ENCODE measurements at regions not wholly inside any gene's neighbourhood (a gene's known extent, or its start where the extent isn't known, plus 50 kb on each side); places are given as distances from the start of the nearest gene placed in this dataset.

- ChIA-PET POLR2A (ENCODE audit: unreplicated experiment) (no interaction called here), CTCF (no interaction called here)
- no peaks in the 10 kb centered on the region for H3K9me3 ChIP-seq (ENCODE audit: low read length)
- no peaks in the 10 kb centered on the region for H3K79me2 ChIP-seq (ENCODE audit: low read length)
- no TSS peak for BruUV-seq (replicated peaks)
- H3K4me2 ChIP-seq (ENCODE audit: low read length) = no peak overlapping the region
- no peak overlapping the region for H3K9ac ChIP-seq (ENCODE audit: low read length)
- no peak overlapping the region for H3K27ac ChIP-seq (ENCODE audit: low read length)
- H3F3A ChIP-seq (ENCODE audit: low read length, unreplicated experiment) = no peaks in the 10 kb centered on the region
- no peaks in the 10 kb centered on the region for H3K36me3 ChIP-seq (ENCODE audit: low read depth, low read length)
- intact Hi-C loops (cut with micrococcal nuclease) = no loop called here
- no peak for TF ChIP-seq EZH2phosphoT487 (IDR thresholded peaks at IDR 0.05; ENCODE audit: borderline replicate concordance, low read length)
- TF ChIP-seq EZH2 (IDR thresholded peaks at IDR 0.05; ENCODE audit: low read length, unreplicated experiment) = no peak
- no peak for TF ChIP-seq CTCF (conservative IDR thresholded peaks at IDR 0.05; ENCODE audit: low read depth, low read length)
- H2AFZ ChIP-seq (ENCODE audit: low read length) = no peak overlapping the region
- H3K9me2 ChIP-seq (replicated peaks; ENCODE audit: low read length) = no peaks in the 10 kb centered on the region
- ATAC-seq = no peak
- no peaks in the 10 kb centered on the region for H4K20me1 ChIP-seq (ENCODE audit: low read length)
- H3K27me3 ChIP-seq (ENCODE audit: low read length) = 0 out of 2 replicates have a peak, but pooled peaks cover 4% of the 10 kb centered on the region
- no peak overlapping the region for H3K4me3 ChIP-seq (ENCODE audit: low read length)
- no peaks in the 10 kb centered on the region for H3K4me1 ChIP-seq (ENCODE audit: insufficient read depth, low read length)
- no peak for DNase-seq
Measured at GRCh38 chr10:131722121-131722520, 178.7 kb upstream of the PPP2R2D start.

DNA sequence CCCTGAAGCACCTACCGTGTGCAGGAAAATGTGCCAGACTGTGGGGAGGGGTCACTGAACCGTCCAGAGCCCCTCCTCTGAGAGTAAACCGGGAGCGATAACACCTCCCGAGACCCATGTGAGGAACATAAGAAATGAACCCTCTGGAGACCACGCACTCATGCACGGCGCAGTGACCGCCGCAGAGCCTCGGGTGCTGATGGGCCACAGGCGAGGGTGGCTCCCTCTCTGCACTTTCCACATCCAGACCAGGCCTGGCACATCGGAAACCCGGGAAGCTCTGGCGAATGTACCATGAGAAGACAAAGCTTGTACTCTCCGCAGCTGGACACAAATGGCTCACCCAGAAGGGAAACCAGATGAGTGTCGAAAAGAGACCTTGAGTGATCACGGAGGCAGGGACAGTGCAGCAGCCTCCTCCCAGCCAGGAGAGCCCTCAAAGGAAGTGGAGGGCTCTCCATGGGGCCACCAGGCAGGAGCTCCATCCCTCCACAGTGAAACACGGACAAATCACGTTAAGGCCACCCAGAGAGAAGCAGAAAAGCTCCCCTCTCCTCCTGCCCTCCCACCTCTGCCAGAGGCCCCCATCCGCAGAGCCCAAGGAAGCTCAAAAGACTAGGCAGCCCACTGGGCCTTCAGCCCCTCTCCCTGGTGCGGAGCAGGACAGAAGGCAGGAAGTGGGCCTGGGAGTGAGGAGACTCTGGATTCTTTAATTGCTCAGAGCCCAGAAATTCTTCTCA is 178.1 kb upstream of the PPP2R2D start:
- POLR2A ChIA-PET (ENCODE audit: unreplicated experiment) = no interaction called here
- Histone ChIP-seq H3K9me3 (ENCODE audit: low read length) (no peaks in the 10 kb centered on the region), H3K27me3 (ENCODE audit: low read length) (0 out of 2 replicates have a peak, but pooled peaks cover 4% of the 10 kb centered on the region), H3K79me2 (ENCODE audit: low read length) (no peaks in the 10 kb centered on the region), H3K36me3 (ENCODE audit: low read depth, low read length) (no peaks in the 10 kb centered on the region), H4K20me1 (ENCODE audit: low read length) (no peaks in the 10 kb centered on the region), H2AFZ (ENCODE audit: low read length) (no peak overlapping the region), H3K4me1 (ENCODE audit: insufficient read depth, low read length) (no peaks in the 10 kb centered on the region), H3K4me3 (ENCODE audit: low read length) (no peak overlapping the region), H3K9me2 (replicated peaks; ENCODE audit: low read length) (no peaks in the 10 kb centered on the region), H3K9ac (ENCODE audit: low read length) (no peak overlapping the region), H3K27ac (ENCODE audit: low read length) (no peak overlapping the region), H3F3A (ENCODE audit: low read length, unreplicated experiment) (no peaks in the 10 kb centered on the region), H3K4me2 (ENCODE audit: low read length) (no peak overlapping the region)
- CTCF ChIA-PET = no interaction called here
- no TSS peak for BruUV-seq (replicated peaks)
- ATAC-seq = no peak
- intact Hi-C loops (cut with micrococcal nuclease) = no loop called here
- TF ChIP-seq CTCF (conservative IDR thresholded peaks at IDR 0.05; ENCODE audit: low read depth, low read length) = no peak
- TF ChIP-seq EZH2 (IDR thresholded peaks at IDR 0.05; ENCODE audit: low read length, unreplicated experiment) = no peak
- TF ChIP-seq EZH2phosphoT487 (IDR thresholded peaks at IDR 0.05; ENCODE audit: borderline replicate concordance, low read length) = no peak
- no peak for DNase-seq
